D721Med (cell line): ENCODE measurements at regions not wholly inside any gene's neighbourhood (a gene's known extent, or its start where the extent isn't known, plus 50 kb on each side); places are given as distances from the start of the nearest gene placed in this dataset.

ENCODE experiments used
- DNase-seq: peaks from one replicate; pipeline ENCODE4 v3.0.0; 2011; ENCODE audit warnings: low spot score; ENCODE audit not compliant: insufficient read length
- FAIRE-seq: peaks from 2 replicates; lab custom pipeline; 2011; peaks lifted over from hg19 to GRCh38; lab: Jason Lieb, UNC
- CTCF ChIP-seq: IDR thresholded peaks from 2 replicates; pipeline ENCODE4 v1.5.1; 2012; ENCODE audit warnings: mild to moderate bottlenecking, control low read depth; ENCODE audit not compliant: insufficient read depth; ENCODE audit errors: missing control alignments

- no peak for FAIRE-seq
- no peak for DNase-seq
- TF ChIP-seq CTCF, result no peak
Observed at GRCh38 chr16:17541324-17541723, 70.6 kb upstream of the XYLT1 start.

DNA sequence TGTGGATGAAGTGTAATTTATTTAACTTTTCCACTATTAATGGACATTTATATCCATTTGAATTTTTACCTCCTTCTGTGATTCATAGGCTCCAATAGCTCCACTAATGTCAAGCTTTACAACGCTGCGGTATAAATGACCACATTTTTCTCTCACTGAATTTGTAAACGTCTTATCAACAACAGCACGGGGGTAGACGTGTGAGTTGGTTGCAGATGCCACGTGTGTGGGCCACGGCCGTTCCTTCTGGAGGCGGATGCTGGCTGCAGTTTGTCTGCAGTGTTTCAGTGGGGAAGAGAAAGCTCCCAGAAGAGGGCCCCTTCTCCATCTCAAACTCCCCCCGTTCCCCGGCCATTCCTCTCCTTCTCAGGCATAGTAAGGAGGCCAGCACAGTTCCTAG lies 68.2 kb upstream of the XYLT1 start:
- no peak for TF ChIP-seq CTCF
- DNase-seq, result no peak
- FAIRE-seq, result no peak

DNA sequence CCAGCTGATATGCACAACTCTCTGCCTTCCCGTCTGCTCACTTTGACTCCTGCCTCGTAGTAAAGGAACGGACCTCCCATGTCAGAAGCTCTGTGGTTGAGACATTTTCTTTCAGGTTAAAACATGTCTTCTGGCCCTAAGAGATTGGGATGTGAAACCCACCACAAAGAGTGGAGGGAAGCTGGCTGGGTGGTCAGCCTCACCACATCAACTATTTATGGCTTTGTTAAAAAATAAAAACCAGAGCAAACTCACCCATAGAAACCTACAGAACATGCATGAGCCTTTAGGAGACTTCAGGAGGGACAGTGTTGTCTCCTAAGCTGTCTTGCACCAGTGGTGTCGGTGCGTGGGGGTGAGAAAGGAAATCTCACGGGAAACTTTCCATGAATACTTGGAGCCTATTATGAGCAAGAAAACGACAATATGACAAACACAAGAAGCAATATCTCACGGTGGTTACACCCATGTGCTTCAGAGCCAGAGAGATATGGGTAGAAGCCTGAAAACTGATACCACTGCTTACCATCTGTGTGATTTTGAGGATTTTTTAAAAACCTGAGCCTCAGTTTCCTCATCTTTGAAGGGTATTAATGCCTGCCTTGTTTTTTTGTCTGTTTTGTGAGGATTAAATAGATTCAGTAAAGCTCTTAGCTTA lies 61.7 kb upstream of the XYLT1 start:
- DNase-seq (no peak), FAIRE-seq (no peak)
- no peak for TF ChIP-seq CTCF

DNA sequence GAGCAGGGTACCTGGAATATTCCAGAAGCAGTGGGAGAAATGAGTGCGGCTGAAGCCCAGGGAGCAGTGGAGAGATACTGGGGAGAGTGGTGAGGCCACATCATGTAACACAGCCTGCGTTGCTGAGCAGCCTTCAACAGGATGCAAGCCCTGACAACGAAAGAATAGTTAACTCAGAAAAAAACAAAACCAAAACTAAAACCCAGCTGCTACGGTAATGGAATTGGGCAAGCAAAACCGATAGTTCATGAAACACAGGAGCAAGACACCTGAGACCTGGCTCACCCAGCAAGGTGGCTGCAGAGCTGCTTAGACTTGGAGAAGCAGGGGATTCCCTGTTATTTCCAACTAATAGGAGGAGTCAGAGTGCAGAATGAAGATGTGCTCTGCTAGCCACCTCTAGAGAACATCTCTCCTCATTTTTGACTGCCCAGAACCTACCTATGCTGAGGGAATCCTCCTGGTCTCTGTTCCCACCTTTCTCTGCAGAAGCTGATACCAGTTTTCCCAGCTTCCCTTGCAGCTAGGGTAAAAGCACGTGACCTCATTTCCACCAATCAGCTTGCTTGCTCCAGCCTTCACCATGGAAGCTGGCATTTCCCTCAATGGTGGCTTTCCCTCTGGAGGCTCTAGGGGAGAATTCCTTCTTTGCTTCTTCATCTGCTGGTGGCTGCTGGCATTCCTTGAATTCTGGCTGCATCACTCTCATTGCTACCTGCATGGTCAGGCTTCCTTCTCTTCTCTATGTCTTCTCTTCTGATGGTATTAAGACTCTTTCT lies 59.4 kb upstream of the XYLT1 start:
- no peak for TF ChIP-seq CTCF
- FAIRE-seq (no peak), DNase-seq (no peak)

- no peak for FAIRE-seq
- DNase-seq, result no peak
- no peak for TF ChIP-seq CTCF
Observed at GRCh38 chr16:17526956-17527937, 56.5 kb upstream of the XYLT1 start.

GRCh38 chr16:17524656-17525055 lies 53.9 kb upstream of the XYLT1 start:
- no peak for DNase-seq
- no peak for FAIRE-seq
- TF ChIP-seq CTCF, result no peak
